B cell (primary cell): ENCODE measurements at regions not wholly inside any gene's neighbourhood (a gene's known extent, or its start where the extent isn't known, plus 50 kb on each side); places are given as distances from the start of the nearest gene placed in this dataset.

Source experiments
- ATAC-seq: fragments of 200-7000 bp; cut with Tn5 transposase; one replicate; pipeline ENCODE4 v1.10.0; 2021; ENCODE audit warnings: low read depth, mild to moderate bottlenecking, moderate number of reproducible peaks, moderate library complexity
- CTCF ChIA-PET: fragments of 350-600 bp; sonication (Branson Sonifier 250); formaldehyde crosslinking; loops from one replicate; lab custom pipeline; 2021; ENCODE audit warnings: antibody characterized with exemption, inconsistent platforms; lab: Charles Lee
- POLR2A ChIA-PET: fragments of 350-600 bp; sonication (Branson Sonifier 250); formaldehyde crosslinking; loops from one replicate; lab custom pipeline; 2021; ENCODE audit warnings: antibody characterized with exemption; lab: Charles Lee
- DNase-seq: peaks from one replicate; pipeline ENCODE4 v3.0.0; 2013
- H2AFZ ChIP-seq: 2 replicates; pipeline ENCODE4 v1.6.1; 2012; ENCODE audit warnings: mild to moderate bottlenecking, low read depth, low read length; ENCODE audit not compliant: insufficient read depth, poor library complexity, severe bottlenecking
- H3K27ac ChIP-seq, 2 donors: 1 replicate in 1 of 2; 2 replicates in 1 of 2; pipeline ENCODE4 v1.5.1; 2012 to 2013; ENCODE audit warnings: low read length in 2 of 2, mild to moderate bottlenecking in 2 of 2, moderate library complexity in 1 of 2
- H3K27me3 ChIP-seq, 4 experiments: fragments of 200-600 bp in 1 of 4; sonication (generic) in 1 of 4; replicated peaks in 1 of 4; 1 replicate in 2 of 4; 2 replicates in 2 of 4; pipeline versions ENCODE4 v1.6.1 to v1.7.0; 2013 to 2016; ENCODE audit warnings: low read length in 3 of 4, mild to moderate bottlenecking in 2 of 4, mixed read lengths in 1 of 4, moderate library complexity in 1 of 4; ENCODE audit not compliant: insufficient read depth in 4 of 4, control insufficient read depth in 3 of 4; ENCODE audit errors: control extremely low read depth in 1 of 4
- H3K36me3 ChIP-seq, 2 experiments: replicated peaks in 1 of 2; 1 replicate in 1 of 2; 2 replicates in 1 of 2; pipeline versions ENCODE4 v1.6.1 to v1.7.1; 2013; ENCODE audit warnings: low read length in 1 of 2; ENCODE audit not compliant: insufficient read depth in 2 of 2, control insufficient read depth in 1 of 2; ENCODE audit errors: control extremely low read depth in 1 of 2, extremely low read depth in 1 of 2
- H3K4me1 ChIP-seq, 2 donors: fragments of 200-600 bp in 1 of 2; sonication (generic) in 1 of 2; 1 replicate in 1 of 2; 2 replicates in 1 of 2; pipeline versions ENCODE4 v1.5.1 to v1.6.1; 2013 to 2017; ENCODE audit warnings: low read length in 2 of 2; ENCODE audit not compliant: control insufficient read depth in 2 of 2, insufficient read depth in 2 of 2
- H3K4me2 ChIP-seq: replicated peaks from 2 replicates; pipeline ENCODE3; 2012; ENCODE audit warnings: mild to moderate bottlenecking, low read depth, low read length; ENCODE audit not compliant: poor library complexity, severe bottlenecking
- H3K4me3 ChIP-seq, 5 experiments: fragments of 200-600 bp in 1 of 5; sonication (generic) in 1 of 5; 1 replicate in 3 of 5; 2 replicates in 2 of 5; pipeline versions ENCODE4 v1.5.1 to v1.7.0; 2011 to 2016; ENCODE audit warnings: low read length in 4 of 5, mild to moderate bottlenecking in 4 of 5, low read depth in 2 of 5, control low read depth in 1 of 5, moderate library complexity in 1 of 5; ENCODE audit not compliant: insufficient read depth in 1 of 5; ENCODE audit errors: control extremely low read depth in 1 of 5, extremely low read depth in 1 of 5
- H3K79me2 ChIP-seq: fragments of 200-600 bp; sonication (generic); one replicate; pipeline ENCODE4 v1.6.0; 2016; ENCODE audit warnings: low read length; ENCODE audit not compliant: control insufficient read depth, insufficient read depth
- H3K9ac ChIP-seq: fragments of 200-600 bp; sonication (generic); 2 replicates; pipeline ENCODE4 v1.6.1; 2017; ENCODE audit warnings: mild to moderate bottlenecking, low read length, moderate library complexity
- H3K9me3 ChIP-seq, 3 donors: one replicate each; pipeline versions ENCODE4 v1.6.1 to v1.7.1; 2013; ENCODE audit warnings: low read length in 2 of 3; ENCODE audit not compliant: control insufficient read depth in 2 of 3, insufficient read depth in 1 of 3; ENCODE audit errors: control extremely low read depth in 1 of 3
- H4K20me1 ChIP-seq: 2 replicates; pipeline ENCODE4 v1.6.0; 2012; ENCODE audit warnings: mild to moderate bottlenecking, low read length; ENCODE audit not compliant: insufficient read depth, control insufficient read depth, poor library complexity, severe bottlenecking
- H3K27ac Mint-ChIP-seq: one replicate; pipeline ENCODE4 v1.8.0; 2021; ENCODE audit warnings: mixed read lengths
- H3K27me3 Mint-ChIP-seq: one replicate; pipeline ENCODE4 v1.8.0; 2021; ENCODE audit warnings: mixed read lengths
- H3K4me1 Mint-ChIP-seq: one replicate; pipeline ENCODE4 v1.8.0; 2021; ENCODE audit warnings: mixed read lengths
- H3K4me3 Mint-ChIP-seq: one replicate; pipeline ENCODE4 v1.8.0; 2021; ENCODE audit warnings: mixed read lengths
- H3K9me3 Mint-ChIP-seq: one replicate; pipeline ENCODE4 v1.8.0; 2022; ENCODE audit warnings: mixed read lengths; ENCODE audit not compliant: insufficient read depth
- CTCF ChIP-seq: fragments of 200-600 bp; IDR thresholded peaks from one replicate; pipeline ENCODE4 v1.8.0; 2022; ENCODE audit warnings: antibody characterized with exemption, mild to moderate bottlenecking
- EZH2 ChIP-seq: IDR thresholded peaks from 2 replicates; pipeline ENCODE4 v1.6.1; 2012; ENCODE audit warnings: borderline replicate concordance, low read depth, mild to moderate bottlenecking, moderate library complexity, low read length; ENCODE audit not compliant: insufficient read depth, poor library complexity, severe bottlenecking
- WGBS: methylation state at CpG from one replicate; pipeline ENCODE4 v1.1.5; 2013; ENCODE audit warnings: missing lambda C conversion rate; ENCODE audit not compliant: insufficient coverage; 5-methylcytosine and 5-hydroxymethylcytosine counted together
- intact Hi-C: fragments of 100-400 bp; cut with micrococcal nuclease; formaldehyde crosslinking; loops from one replicate; pipeline ENCODE4 v1.10.0; 2022

- TF ChIP-seq EZH2 (no peak), CTCF (no peak)
- DNase-seq (no peak), ATAC-seq (no peak)
- H3K27ac Mint-ChIP-seq, result no peak overlapping the region
- ChIA-PET POLR2A (no interaction called here), CTCF (no interaction called here)
- no peaks in the 10 kb centered on the region for H4K20me1 ChIP-seq
- H3K4me1 ChIP-seq, result no peaks in the 10 kb centered on the region
- H3K27ac ChIP-seq, result no peak overlapping the region
- H3K36me3 ChIP-seq, result no peaks in the 10 kb centered on the region
- H3K27me3 ChIP-seq, result peaks cover 0 to 4% (median 2%) of the 10 kb centered on the region in 4 experiments
- H3K27me3 Mint-ChIP-seq, result peaks cover 44% of the 10 kb centered on the region
- H3K9ac ChIP-seq, result no peak overlapping the region
- H3K4me3 Mint-ChIP-seq, result no peak overlapping the region
- H3K9me3 Mint-ChIP-seq, result peaks cover 7% of the 10 kb centered on the region
- H3K4me3 ChIP-seq, result no peak overlapping the region
- no peaks in the 10 kb centered on the region for H3K4me1 Mint-ChIP-seq
- H3K79me2 ChIP-seq, result no peaks in the 10 kb centered on the region
- no CpG with 5 or more reads among the region's 4 CpGs for WGBS
- intact Hi-C loops, result no loop called here
- H3K4me2 ChIP-seq, result no peak overlapping the region
- H2AFZ ChIP-seq, result no peak overlapping the region
- H3K9me3 ChIP-seq, result peaks cover 0 to 1% (median 0%) of the 10 kb centered on the region in 3 donors
Observed at GRCh38 chr12:112597986-112598385, 179.2 kb downstream of the PTPN11 start.

GRCh38 chr12:112598626-112599025 is 179.9 kb downstream of the PTPN11 start:
- Histone ChIP-seq H3K4me3 (no peak overlapping the region), H2AFZ (no peak overlapping the region), H3K4me1 (no peaks in the 10 kb centered on the region), H3K27ac (no peak overlapping the region), H3K9ac (no peak overlapping the region), H3K9me3 (peaks cover 0 to 1% (median 0%) of the 10 kb centered on the region in 3 donors), H4K20me1 (no peaks in the 10 kb centered on the region), H3K36me3 (no peaks in the 10 kb centered on the region), H3K4me2 (no peak overlapping the region), H3K79me2 (no peaks in the 10 kb centered on the region), H3K27me3 (peaks cover 0 to 4% (median 2%) of the 10 kb centered on the region in 4 experiments)
- DNase-seq (no peak), ATAC-seq (no peak)
- TF ChIP-seq EZH2 (no peak), CTCF (no peak)
- Mint-ChIP-seq H3K4me1 (no peaks in the 10 kb centered on the region), H3K27me3 (peaks cover 48% of the 10 kb centered on the region), H3K9me3 (peaks cover 7% of the 10 kb centered on the region), H3K27ac (no peak overlapping the region), H3K4me3 (no peak overlapping the region)
- intact Hi-C loops, result no loop called here
- CTCF ChIA-PET, result no interaction called here
- POLR2A ChIA-PET, result no interaction called here
- no CpG with 5 or more reads among the region's 1 CpG for WGBS
